NCI-H2227 treated with DMSO at 0.1 percent for 48 hours (cell line): ENCODE measurements at regions not wholly inside any gene's neighbourhood (a gene's known extent, or its start where the extent isn't known, plus 50 kb on each side); places are given as distances from the start of the nearest gene placed in this dataset.

Experiments used
- DNase-seq: peaks from one replicate; lab custom pipeline; 2025; lab: John Stamatoyannopoulos, UW

- no peak for DNase-seq
Measured at GRCh38 chr22:48593551-48593950, 1234.1 kb downstream of the BRD1 start.

DNA sequence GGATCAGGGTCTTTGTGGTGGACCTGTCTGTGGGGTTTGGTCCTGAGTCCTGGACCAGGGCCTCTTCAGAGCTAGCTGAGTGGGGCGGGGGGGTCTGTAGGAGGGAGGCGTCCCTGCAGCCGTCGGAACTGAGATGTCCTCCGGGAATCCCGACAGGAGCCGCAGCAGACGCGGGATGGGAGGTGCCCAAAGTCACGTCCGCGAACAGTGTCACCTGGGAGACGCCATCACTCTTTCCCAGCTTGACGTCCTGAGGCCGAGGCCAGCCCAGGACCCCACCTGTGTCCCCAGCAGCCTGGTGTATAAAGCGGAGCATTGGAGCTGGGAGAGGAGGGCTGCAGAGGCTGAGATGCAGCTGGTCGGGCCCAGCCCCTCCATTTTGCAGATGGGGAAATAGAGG, 1234.7 kb downstream of the BRD1 start:
- no peak for DNase-seq

DNA sequence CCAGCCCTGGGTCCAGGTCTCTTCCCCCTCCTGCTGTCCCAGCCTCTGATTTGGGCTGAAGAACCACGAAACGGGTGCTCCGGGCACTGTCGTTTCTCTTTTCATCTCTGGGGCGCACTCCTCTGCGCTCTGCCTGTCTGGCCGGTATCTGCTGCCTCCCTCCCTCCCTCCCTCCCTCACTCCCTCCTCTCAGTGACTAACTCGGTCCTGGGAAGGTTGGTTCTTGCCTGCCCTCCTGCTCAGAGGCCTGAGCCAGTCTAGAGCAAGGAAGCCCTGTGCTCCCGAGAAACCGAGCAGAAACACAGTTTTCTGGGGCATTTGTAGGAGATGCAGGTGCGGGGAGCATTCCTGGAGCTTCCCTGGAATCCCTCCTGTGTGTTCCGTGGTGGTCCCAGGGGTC, 1235.2 kb downstream of the BRD1 start:
- no peak for DNase-seq

DNA sequence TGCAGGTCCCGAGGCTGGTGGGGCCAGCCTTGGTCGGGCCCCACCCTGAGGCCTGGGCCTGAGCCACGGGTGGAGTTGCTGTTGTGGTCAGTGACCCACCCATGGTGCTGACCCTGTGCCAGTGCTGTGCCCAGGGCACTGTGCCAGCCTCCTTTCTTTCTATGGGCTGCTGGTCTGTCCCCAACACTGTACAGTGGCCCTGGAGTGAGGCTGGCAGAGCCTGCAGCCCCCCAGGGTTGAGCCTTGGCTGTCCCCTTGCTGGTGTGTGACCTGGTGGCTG, 1235.7 kb downstream of the BRD1 start:
- no peak for DNase-seq

GRCh38 chr22:48591286-48592065, 1236.2 kb downstream of the BRD1 start:
- no peak for DNase-seq

GRCh38 chr22:48589901-48590300, 1237.8 kb downstream of the BRD1 start:
- no peak for DNase-seq

GRCh38 chr22:48588878-48589450, 1238.7 kb downstream of the BRD1 start:
- no peak for DNase-seq

DNA sequence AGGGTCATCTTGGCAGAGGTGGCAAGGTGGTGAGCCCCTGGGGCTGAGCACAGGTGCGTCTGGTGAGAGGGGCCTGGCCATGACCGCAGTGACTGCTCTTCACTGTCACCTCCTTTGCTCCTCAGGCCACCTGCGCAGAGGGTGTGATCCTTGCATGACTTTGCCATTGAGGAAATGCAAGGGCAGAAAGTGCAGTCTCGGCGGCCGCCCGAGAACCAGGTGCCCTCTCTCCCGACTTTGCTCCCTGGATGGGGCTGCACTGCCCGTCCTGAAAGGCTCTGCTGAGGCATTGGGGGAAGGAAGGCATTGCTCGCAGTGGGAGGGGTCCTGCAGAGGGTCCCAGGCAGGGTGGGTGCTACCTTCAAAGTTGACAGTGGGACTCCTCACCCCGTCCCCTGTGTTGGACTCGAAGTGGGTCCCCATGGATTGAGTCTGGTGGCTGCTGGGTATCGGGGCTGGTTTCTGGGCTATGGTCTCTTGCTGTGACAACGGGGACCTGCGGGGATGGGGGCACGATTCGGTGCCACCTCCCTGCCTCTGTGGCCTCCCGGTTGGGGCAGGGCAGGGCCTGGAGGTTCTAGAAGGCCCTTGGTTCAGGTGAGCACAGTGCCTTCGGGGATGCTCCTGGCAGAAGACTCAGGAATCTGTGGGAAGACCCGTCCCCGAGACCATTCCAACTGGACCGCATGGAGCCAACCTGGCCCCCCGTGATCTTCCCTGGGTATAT, 1239.4 kb downstream of the BRD1 start:
- no peak for DNase-seq

- no peak for DNase-seq
Measured at GRCh38 chr22:48587236-48587865, 1240.3 kb downstream of the BRD1 start.

GRCh38 chr22:48586799-48587185, 1240.9 kb downstream of the BRD1 start:
- DNase-seq, result no peak

DNA sequence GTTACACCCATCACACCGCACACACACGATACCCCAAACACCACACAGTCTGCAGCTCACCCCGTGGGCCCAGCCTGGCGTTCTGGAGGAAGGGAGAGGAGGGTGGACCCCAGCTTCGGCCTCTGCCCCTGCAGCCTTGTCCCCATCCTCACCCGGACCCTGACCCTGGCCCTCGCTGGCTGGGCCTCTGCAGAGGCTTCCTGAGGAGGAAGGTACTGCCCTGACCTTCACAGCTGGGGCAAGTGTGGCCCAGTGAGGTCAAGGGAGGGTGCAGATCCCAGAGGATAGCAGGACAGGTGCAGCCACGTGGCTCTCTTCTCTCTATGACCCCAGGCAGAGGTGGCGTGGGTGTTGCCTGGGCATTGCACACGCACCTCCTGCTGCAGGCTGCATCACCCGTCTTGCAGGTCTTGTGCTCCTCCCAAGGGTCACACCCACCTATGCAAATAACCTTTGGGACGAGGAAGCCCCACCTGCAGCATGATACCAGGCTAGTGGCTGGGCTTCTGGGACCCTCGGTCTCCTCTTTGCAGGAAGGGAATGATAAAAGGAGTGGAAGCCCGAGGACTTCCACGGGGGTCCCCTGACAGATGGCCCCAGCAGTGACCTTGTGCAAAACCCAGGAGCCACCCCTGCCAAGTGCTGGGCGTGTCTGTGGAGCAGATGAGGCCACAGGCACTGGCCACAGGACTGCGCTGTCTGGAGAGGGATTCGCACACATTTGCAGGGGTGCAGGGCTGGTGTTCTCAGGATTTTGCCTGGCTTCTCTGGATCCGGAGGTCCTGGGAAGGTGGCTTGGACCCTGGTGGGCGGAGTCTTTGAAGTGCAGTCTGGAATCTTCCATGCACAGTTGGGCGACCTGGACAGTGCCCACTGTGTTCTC, 1241.5 kb downstream of the BRD1 start:
- DNase-seq, result no peak

DNA sequence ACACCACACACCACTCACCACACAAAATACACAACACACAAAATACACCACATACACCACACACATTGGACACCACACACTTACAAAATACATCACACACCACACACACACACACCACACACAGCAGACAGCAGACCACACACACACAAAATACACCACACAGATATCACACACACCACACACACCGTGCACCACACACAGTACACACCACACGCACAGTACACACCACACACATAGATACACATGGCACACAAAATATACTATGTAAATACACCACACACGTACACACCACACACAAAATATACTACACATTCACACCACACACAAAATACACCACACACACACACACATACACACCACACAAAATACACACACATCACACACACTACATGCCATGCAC, 1243.5 kb downstream of the BRD1 start:
- DNase-seq, result no peak

GRCh38 chr22:48581796-48582469, 1245.7 kb downstream of the BRD1 start:
- no peak for DNase-seq

DNA sequence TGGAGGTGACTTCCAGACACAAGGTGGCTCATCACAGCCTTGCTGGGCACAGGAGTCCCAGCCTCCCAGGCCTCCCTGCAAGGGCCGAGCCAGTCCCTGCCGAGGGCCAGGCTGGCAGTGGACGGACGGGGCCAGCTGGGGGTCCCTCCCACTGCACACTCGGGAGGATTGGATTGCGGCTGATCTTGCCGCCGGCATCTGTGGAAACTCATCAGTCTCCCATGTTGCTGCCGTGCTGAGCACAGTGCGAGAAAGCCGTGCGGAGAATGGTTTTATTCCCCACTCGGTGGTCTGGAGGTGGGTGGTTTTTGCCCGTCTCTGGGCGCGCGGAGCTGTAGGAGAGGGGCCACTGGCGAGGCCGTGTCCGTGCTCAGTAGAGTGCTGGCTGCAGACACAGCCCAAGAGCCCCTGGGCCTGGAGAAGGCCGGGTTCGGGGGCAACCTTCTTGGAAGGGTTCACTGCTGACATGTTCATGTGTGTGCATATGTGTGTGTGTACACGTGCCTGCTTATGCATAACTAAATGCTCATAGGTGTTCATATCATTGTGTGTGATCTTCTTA, 1246.4 kb downstream of the BRD1 start:
- DNase-seq, result no peak

GRCh38 chr22:48580481-48580970, 1247.1 kb downstream of the BRD1 start:
- no peak for DNase-seq

DNA sequence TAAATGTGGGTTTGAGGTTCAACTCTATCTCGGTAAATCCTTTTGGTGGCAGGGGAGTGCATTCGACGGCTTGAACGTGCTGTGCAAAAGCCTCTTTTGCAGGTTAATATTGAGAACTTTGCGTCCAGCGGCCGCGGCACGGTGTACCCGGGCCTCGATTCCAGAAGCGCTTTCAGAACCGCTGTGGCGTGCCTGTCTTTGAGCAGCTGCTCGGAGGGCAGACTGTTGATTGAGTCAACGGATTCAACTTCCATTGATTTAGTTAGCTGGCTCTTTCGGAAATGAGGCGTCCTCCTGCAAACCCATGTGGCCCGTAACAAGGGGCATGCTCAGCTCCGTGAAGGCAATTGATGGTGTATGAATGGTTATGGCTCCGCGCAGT, 1247.8 kb downstream of the BRD1 start:
- DNase-seq, result no peak

DNA sequence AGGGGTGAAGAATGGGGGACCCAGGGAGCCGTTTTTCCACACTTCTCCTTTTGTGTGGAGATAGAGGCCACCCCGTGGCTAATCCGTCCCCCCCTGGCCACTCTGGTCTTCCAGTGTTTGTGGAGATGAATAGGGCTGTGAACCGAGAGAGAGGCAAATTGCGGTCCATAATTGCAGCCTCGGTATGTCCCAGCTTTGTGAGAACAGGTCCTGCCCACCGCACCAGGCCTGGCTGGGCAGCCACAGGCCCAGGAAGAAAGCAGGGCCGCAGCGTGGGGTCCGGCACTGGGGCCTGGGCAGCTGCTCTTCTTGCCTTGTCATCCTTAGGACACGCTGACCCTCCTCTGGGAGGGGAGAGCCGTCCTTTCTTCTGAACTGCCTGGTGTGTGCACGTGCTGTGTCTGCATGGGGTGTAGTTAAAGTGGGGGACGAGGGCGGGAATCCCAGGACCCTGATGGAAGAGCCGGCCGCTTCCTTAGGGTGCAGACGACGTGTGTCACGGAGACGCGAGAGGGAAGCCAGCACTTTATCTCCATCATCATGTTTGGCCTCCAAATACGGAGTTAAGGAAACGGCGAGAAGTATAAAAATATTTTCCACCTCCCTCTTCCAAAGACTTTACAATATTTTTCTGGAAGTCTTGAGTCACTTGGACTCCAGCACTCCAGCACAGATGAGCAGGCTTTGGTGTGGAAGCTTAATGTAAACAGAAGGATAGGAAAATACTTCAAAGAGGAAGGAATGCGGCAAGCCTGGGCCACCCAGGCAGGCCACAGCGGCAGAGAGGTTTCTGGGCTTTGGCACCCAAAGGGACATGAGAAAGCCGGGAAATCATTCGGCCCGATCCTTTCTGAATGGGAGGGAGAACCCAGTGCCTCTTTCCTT, 1248.4 kb downstream of the BRD1 start:
- DNase-seq, result no peak

DNA sequence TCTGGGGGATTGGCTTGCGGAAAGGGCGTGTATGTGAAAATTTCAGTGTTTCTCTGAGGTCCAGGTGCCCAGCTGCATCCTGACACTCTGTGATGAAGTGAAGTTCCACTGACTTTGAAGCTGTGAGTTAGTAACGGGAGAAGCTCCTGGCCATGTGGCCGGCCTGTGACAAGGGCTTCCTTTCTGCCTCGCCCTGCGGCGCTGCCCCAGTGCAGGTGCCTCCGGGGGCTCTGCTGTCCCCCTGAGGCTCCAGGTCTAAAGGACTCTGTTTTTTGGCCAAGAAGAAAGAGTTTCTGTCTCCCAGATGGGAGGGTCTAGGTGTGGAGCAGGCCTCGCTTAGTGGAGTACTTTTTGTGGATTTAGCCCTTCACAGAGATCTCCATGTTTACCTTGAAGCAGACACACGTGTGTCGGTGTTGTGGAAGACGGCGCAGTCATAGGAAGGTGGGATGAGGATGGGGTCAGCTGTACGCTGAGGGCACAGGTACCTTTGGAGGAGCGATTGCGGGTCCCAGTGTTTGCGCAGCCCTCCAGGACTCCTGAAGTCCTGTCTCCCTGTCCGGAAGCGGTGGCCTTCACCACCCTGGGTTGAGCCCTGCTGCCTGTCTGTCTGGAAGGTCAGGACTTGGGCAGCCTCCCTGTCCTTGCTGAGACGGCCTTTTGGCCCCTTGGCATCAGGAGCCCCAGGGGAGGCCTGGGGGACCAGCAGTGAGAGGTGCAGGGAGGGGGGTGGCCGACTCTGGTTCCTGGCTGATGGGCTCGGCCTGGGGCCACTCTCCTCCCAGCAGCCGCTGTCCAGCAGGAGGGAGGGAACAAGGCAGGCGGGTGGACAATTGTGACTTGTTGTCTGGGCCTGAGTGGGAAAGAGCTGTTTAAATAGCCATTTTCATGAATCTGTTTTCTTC, 1249.3 kb downstream of the BRD1 start:
- DNase-seq, result no peak

GRCh38 chr22:48577691-48578090, 1250.0 kb downstream of the BRD1 start:
- DNase-seq, result no peak
